Lower lobe of right lung (tissue), 2 donors: ENCODE measurements at regions not wholly inside any gene's neighbourhood (a gene's known extent, or its start where the extent isn't known, plus 50 kb on each side); places are given as distances from the start of the nearest gene placed in this dataset.

Experiments used
- ATAC-seq, 2 donors: fragments of 200-7000 bp; cut with Tn5 transposase; one replicate each; pipeline ENCODE4 v1.9.1; 2020 to 2022; ENCODE audit warnings: mild to moderate bottlenecking in 2 of 2, moderate library complexity in 2 of 2
- DNase-seq: peaks from one replicate; pipeline ENCODE4 v3.0.0-alpha.2; 2020
- H3K27ac ChIP-seq: fragments of 200-600 bp; one replicate; pipeline ENCODE4 v1.8.0; 2022
- H3K27me3 ChIP-seq: fragments of 200-600 bp; one replicate; pipeline ENCODE4 v1.8.0; 2022; ENCODE audit warnings: low read depth
- H3K36me3 ChIP-seq: fragments of 200-600 bp; one replicate; pipeline ENCODE4 v1.8.0; 2022; ENCODE audit warnings: mild to moderate bottlenecking
- H3K4me1 ChIP-seq: fragments of 200-600 bp; one replicate; pipeline ENCODE4 v1.8.0; 2022
- H3K4me3 ChIP-seq: fragments of 200-600 bp; one replicate; pipeline ENCODE4 v1.8.0; 2022; ENCODE audit warnings: mild to moderate bottlenecking
- H3K9me3 ChIP-seq: fragments of 200-600 bp; one replicate; pipeline ENCODE4 v1.8.0; 2022
- intact Hi-C: fragments of 100-400 bp; cut with DNase I; formaldehyde crosslinking; loops from one replicate; pipeline ENCODE4 v1.11.0; 2022
- TF ChIP-seq, protein P1 (sequence below): fragments of 200-600 bp; IDR thresholded peaks from one replicate; pipeline ENCODE4 v1.8.0; 2022; ENCODE audit warnings: antibody characterized with exemption, mild to moderate bottlenecking
- donor health status: DM: no; HTN: yes; CAD: no; lungs with severe emphysema.

DNA sequence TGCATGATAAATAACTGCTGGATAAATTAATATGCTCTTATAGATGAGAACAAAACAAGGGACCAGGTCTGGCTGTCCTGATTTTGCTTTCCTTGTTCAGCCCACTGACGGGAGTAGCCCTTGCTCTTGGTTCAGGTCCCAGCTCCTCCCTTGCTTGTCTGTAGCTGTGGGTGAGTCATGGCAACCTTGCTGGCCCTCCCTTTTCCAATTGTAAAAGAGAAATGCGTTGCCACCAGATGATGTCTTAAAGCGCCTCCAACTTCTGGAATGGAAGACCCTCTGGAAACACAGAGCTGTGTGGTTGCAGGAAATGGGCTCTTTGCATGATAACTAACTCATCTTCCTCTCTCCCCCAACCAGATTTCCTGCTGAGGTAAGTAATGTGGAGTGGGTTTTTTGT lies 171.4 kb downstream of the AASDH start:
- H3K4me1 ChIP-seq: no peaks in the 10 kb centered on the region
- no peak overlapping the region for H3K27ac ChIP-seq
- intact Hi-C loops: no loop called here
- no peak for DNase-seq
- ATAC-seq: peak in 1 of 2 donors; percentile 17
- H3K36me3 ChIP-seq: no peaks in the 10 kb centered on the region
- no peak overlapping the region for H3K4me3 ChIP-seq
- no peaks in the 10 kb centered on the region for H3K27me3 ChIP-seq
- TF ChIP-seq, protein P1, sequence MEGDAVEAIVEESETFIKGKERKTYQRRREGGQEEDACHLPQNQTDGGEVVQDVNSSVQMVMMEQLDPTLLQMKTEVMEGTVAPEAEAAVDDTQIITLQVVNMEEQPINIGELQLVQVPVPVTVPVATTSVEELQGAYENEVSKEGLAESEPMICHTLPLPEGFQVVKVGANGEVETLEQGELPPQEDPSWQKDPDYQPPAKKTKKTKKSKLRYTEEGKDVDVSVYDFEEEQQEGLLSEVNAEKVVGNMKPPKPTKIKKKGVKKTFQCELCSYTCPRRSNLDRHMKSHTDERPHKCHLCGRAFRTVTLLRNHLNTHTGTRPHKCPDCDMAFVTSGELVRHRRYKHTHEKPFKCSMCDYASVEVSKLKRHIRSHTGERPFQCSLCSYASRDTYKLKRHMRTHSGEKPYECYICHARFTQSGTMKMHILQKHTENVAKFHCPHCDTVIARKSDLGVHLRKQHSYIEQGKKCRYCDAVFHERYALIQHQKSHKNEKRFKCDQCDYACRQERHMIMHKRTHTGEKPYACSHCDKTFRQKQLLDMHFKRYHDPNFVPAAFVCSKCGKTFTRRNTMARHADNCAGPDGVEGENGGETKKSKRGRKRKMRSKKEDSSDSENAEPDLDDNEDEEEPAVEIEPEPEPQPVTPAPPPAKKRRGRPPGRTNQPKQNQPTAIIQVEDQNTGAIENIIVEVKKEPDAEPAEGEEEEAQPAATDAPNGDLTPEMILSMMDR: no peak
- H3K9me3 ChIP-seq: no peaks in the 10 kb centered on the region

DNA sequence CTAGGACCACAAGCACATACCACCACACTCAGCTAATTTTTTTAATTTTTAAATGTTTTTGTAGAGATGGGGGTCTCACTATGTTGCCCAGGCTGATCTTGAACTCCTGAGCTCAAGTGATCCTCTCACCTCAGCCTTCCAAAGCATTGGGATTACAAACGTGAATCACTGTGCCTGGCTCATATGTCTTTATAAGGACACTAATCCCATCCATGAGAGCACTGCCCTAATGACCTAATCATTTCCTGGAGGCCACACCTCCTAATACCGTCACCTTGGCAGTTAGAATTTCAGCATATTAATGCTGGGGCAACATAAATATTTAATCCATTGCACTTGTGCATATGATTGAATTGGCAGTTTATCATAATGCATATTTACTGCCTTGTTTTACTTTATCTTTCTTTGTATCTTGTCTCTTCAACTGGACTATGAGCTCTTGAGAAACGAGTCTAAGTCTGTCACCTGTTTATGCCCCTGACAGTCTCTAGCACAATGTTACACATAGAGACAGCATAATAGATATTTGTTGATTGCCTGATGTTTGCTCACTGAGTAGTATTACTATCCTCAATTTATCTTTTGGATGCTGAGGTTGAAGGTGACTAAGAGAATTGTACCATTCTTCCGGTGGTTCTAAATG lies 172.0 kb downstream of the AASDH start:
- Histone ChIP-seq H3K4me3 (no peak overlapping the region), H3K27ac (no peak overlapping the region), H3K27me3 (no peaks in the 10 kb centered on the region), H3K36me3 (no peaks in the 10 kb centered on the region), H3K4me1 (no peaks in the 10 kb centered on the region), H3K9me3 (no peaks in the 10 kb centered on the region)
- intact Hi-C loops: no loop called here
- ATAC-seq (no peak), DNase-seq (no peak)
- TF ChIP-seq, protein P1: no peak

DNA sequence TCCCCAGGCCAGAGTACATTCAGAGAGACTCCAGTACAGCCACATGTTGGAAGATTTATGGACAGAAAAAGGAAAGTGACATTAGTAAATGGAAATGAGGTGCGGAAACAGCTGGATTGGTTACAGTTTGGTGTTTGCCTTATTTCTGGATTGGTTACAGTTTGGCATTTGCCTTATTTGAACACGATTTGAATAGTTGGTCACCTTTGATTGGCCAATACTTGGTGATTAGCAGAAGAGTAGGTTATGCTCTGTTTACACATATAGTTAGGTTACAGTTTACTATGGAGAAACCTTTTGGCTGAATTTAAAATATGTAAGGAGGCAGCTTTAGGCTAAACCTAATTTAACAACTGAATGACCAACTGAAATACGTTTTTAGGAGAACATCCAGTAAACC lies 173.7 kb downstream of the AASDH start:
- DNase-seq (no peak), ATAC-seq (no peak)
- no peaks in the 10 kb centered on the region for H3K36me3 ChIP-seq
- TF ChIP-seq, protein P1: no peak
- H3K27me3 ChIP-seq: no peaks in the 10 kb centered on the region
- intact Hi-C loops: no loop called here
- no peak overlapping the region for H3K4me3 ChIP-seq
- H3K9me3 ChIP-seq: no peaks in the 10 kb centered on the region
- no peak overlapping the region for H3K27ac ChIP-seq
- H3K4me1 ChIP-seq: no peaks in the 10 kb centered on the region

DNA sequence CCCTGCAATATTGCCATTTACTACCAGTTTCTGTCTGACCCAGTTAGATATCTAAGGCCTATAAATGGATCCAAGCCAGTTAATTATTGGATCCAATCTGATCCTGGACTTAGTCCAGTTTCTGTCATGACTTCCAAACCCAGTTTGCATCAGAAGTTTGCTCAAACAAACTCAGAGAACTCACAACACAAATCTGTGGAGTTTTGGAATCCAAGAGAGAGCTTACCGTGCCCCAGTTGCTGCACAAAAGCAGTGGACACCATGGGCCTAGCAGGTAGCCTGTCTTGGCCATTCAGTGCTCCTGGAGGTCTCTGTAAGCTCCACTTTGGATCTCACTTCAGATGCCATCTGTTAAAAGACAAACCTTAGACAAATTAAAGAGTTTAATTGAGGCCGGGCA lies 174.5 kb downstream of the AASDH start:
- Histone ChIP-seq H3K4me1 (no peaks in the 10 kb centered on the region), H3K27me3 (no peaks in the 10 kb centered on the region), H3K27ac (no peak overlapping the region), H3K36me3 (no peaks in the 10 kb centered on the region), H3K4me3 (no peak overlapping the region), H3K9me3 (no peaks in the 10 kb centered on the region)
- TF ChIP-seq, protein P1: no peak
- ATAC-seq: no peak
- intact Hi-C loops: no loop called here
- DNase-seq: no peak

DNA sequence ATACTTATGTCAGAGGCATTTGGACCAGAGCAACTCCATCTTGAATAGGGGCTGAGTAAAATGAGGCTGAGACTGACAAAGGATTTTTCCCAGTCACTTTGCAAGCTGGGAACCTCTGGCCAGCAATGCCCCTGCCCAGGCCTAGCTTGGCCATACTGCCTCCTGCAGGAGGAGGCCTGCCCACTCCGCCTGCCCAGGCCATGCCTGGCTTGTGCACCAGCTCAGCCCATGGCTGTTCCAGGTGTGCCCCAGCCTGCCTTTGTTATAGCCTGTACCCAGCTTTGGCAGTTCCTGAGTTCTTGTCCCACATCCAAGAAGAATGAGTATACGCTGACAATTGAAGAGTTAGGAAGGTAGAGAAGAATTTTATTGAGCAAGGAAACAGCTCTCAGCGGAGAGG lies 176.1 kb downstream of the AASDH start:
- DNase-seq (no peak), ATAC-seq (no peak)
- H3K4me1 ChIP-seq: no peaks in the 10 kb centered on the region
- intact Hi-C loops: no loop called here
- no peak overlapping the region for H3K27ac ChIP-seq
- no peak overlapping the region for H3K4me3 ChIP-seq
- no peaks in the 10 kb centered on the region for H3K27me3 ChIP-seq
- no peaks in the 10 kb centered on the region for H3K36me3 ChIP-seq
- TF ChIP-seq, protein P1: no peak
- no peaks in the 10 kb centered on the region for H3K9me3 ChIP-seq
